ENCODE measurements at regions not wholly inside any gene's neighbourhood (a gene's known extent, or its start where the extent isn't known, plus 50 kb on each side); places are given as distances from the start of the nearest gene placed in this dataset.

DNA sequence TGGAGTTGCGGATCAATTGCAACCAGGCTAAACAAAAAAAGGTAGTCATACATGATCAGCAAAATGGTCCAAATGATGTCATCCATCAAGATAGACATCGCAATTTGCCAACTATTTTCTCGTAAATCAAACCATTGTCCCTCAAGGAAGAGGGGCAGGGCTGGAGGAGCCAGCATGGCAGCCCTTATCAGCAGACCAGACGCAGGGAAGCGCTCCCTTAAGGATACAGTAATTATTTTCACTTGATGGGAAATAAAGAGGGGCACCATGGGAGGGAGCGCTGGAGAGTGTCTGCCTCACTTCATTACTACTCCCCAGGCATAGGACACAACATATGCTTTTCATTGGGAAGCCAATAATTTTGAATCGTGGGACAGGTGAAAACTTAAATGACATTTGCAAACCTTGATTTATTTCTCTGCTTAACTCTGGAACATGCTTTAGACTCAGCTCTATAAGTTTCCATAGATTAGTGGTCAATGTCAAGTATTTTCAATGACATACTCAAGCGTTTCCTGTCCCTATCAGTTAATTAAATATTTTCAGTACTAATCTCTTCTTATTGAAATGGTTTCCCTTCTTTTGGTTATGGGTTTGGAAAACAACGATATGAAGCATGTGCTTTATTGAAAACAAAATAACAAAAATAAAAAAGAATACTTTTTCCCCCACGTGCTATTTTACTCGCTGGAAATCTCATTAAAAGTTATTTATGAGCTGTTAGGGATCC, 202.4 kb upstream of the HABP2 start:
- no peaks in the 10 kb centered on the region for H3K36me3 ChIP-seq (ENCODE audit: control insufficient read depth, insufficient read depth, low read length)
- H3K4me1 ChIP-seq (ENCODE audit: control insufficient read depth, insufficient read depth, low read length) = no peaks in the 10 kb centered on the region
- TF ChIP-seq, protein P1, sequence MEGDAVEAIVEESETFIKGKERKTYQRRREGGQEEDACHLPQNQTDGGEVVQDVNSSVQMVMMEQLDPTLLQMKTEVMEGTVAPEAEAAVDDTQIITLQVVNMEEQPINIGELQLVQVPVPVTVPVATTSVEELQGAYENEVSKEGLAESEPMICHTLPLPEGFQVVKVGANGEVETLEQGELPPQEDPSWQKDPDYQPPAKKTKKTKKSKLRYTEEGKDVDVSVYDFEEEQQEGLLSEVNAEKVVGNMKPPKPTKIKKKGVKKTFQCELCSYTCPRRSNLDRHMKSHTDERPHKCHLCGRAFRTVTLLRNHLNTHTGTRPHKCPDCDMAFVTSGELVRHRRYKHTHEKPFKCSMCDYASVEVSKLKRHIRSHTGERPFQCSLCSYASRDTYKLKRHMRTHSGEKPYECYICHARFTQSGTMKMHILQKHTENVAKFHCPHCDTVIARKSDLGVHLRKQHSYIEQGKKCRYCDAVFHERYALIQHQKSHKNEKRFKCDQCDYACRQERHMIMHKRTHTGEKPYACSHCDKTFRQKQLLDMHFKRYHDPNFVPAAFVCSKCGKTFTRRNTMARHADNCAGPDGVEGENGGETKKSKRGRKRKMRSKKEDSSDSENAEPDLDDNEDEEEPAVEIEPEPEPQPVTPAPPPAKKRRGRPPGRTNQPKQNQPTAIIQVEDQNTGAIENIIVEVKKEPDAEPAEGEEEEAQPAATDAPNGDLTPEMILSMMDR (IDR thresholded peaks at IDR 0.05) = no peak
- no peak for TF ChIP-seq POLR2AphosphoS5 (IDR thresholded peaks at IDR 0.05; ENCODE audit: low read depth, low read length)
- TF ChIP-seq, protein P2, sequence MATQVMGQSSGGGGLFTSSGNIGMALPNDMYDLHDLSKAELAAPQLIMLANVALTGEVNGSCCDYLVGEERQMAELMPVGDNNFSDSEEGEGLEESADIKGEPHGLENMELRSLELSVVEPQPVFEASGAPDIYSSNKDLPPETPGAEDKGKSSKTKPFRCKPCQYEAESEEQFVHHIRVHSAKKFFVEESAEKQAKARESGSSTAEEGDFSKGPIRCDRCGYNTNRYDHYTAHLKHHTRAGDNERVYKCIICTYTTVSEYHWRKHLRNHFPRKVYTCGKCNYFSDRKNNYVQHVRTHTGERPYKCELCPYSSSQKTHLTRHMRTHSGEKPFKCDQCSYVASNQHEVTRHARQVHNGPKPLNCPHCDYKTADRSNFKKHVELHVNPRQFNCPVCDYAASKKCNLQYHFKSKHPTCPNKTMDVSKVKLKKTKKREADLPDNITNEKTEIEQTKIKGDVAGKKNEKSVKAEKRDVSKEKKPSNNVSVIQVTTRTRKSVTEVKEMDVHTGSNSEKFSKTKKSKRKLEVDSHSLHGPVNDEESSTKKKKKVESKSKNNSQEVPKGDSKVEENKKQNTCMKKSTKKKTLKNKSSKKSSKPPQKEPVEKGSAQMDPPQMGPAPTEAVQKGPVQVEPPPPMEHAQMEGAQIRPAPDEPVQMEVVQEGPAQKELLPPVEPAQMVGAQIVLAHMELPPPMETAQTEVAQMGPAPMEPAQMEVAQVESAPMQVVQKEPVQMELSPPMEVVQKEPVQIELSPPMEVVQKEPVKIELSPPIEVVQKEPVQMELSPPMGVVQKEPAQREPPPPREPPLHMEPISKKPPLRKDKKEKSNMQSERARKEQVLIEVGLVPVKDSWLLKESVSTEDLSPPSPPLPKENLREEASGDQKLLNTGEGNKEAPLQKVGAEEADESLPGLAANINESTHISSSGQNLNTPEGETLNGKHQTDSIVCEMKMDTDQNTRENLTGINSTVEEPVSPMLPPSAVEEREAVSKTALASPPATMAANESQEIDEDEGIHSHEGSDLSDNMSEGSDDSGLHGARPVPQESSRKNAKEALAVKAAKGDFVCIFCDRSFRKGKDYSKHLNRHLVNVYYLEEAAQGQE (IDR thresholded peaks at IDR 0.05; ENCODE audit: insufficient read depth in 1 of 2, low read depth in 2 of 2, low read length in 1 of 2) = no peak
- no peak for TF ChIP-seq TCF7L2 (IDR thresholded peaks at IDR 0.05; ENCODE audit: low read depth, low read length)
- no peak for TF ChIP-seq SIN3A (IDR thresholded peaks at IDR 0.05; ENCODE audit: borderline replicate concordance, insufficient read depth, low read depth, low read length)
- peaks cover 11% of the 10 kb centered on the region for H3K27me3 ChIP-seq (ENCODE audit: control insufficient read depth, insufficient read depth, low read length)
- ATAC-seq (no peak), DNase-seq (ENCODE audit: low read depth, low spot score) (no peak)
- no TSS peak for BruUV-seq (replicated peaks)
- CTCF ChIA-PET = interaction anchor here (0.6 kb wide), 1 partner anchor 10 kb away, joined by 3 read pairs; no protein-coding TSS in a partner anchor
- in situ Hi-C loops (cut with HindIII; ENCODE audit: low pct_unique_long_range_greater_than_20kb, low sequenced_read_pairs) (no loop called here), intact Hi-C loops (cut with micrococcal nuclease; ENCODE audit: unreplicated experiment) (no loop called here)
- H3K27ac ChIP-seq (ENCODE audit: low read length) = no peak overlapping the region
- POLR2A ChIA-PET = no interaction called here
- no peaks in the 10 kb centered on the region for H3K9me3 ChIP-seq (ENCODE audit: control insufficient read depth, insufficient read depth, low read depth, low read length)
- no peak overlapping the region for H3K4me3 ChIP-seq (ENCODE audit: low read depth in 2 of 2, low read length in 2 of 2)

DNA sequence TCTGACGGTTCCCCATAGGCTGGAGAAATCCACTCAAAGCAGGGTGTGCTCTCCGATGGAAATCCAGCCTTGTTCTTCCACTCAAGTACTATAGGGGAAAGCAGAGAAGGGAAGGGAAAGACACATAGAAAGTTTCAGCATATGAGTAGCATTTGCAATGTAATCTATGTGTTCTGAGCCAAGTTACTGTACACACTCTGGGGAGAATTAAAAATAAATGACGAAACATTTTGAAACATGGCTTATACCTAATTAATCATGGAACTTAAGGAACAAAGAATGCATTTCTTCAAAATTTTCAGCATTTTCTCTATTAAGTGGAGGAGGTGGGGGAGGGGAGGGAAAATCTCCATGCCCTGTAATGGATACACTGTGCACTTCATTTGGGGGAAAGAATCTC, 198.1 kb upstream of the HABP2 start:
- Histone ChIP-seq H3K36me3 (ENCODE audit: control insufficient read depth, insufficient read depth, low read length) (no peaks in the 10 kb centered on the region), H3K27ac (ENCODE audit: low read length) (no peak overlapping the region), H3K9me3 (ENCODE audit: control insufficient read depth, insufficient read depth, low read depth, low read length) (no peaks in the 10 kb centered on the region), H3K4me1 (ENCODE audit: control insufficient read depth, insufficient read depth, low read length) (no peaks in the 10 kb centered on the region), H3K4me3 (ENCODE audit: low read depth in 2 of 2, low read length in 2 of 2) (no peak overlapping the region), H3K27me3 (ENCODE audit: control insufficient read depth, insufficient read depth, low read length) (peaks cover 18% of the 10 kb centered on the region)
- no TSS peak for BruUV-seq (replicated peaks)
- ChIA-PET CTCF (no interaction called here), POLR2A (no interaction called here)
- intact Hi-C loops (cut with micrococcal nuclease; ENCODE audit: unreplicated experiment) (no loop called here), in situ Hi-C loops (cut with HindIII; ENCODE audit: low pct_unique_long_range_greater_than_20kb, low sequenced_read_pairs) (no loop called here)
- ATAC-seq = no peak
- TF ChIP-seq, protein P1 (IDR thresholded peaks at IDR 0.05) = no peak
- TF ChIP-seq POLR2AphosphoS5 (IDR thresholded peaks at IDR 0.05; ENCODE audit: low read depth, low read length) = no peak
- no peak for TF ChIP-seq SIN3A (IDR thresholded peaks at IDR 0.05; ENCODE audit: borderline replicate concordance, insufficient read depth, low read depth, low read length)
- TF ChIP-seq TCF7L2 (IDR thresholded peaks at IDR 0.05; ENCODE audit: low read depth, low read length) = no peak
- TF ChIP-seq, protein P2 (IDR thresholded peaks at IDR 0.05; ENCODE audit: insufficient read depth in 1 of 2, low read depth in 2 of 2, low read length in 1 of 2) = no peak
- DNase-seq (ENCODE audit: low read depth, low spot score) = no peak
